Stimulated activated CD8-positive, alpha-beta memory T cell treated with anti-CD3 and anti-CD28 coated beads, Interleukin-4, amount 100 ng/mL, for 4 hours (primary cell): ENCODE measurements at regions not wholly inside any gene's neighbourhood (a gene's known extent, or its start where the extent isn't known, plus 50 kb on each side); places are given as distances from the start of the nearest gene placed in this dataset.

Experiments used
- DNase-seq, 2 donors: peaks; one replicate each; pipeline ENCODE4 v3.0.0-alpha.2; 2020; ENCODE audit warnings: low read depth in 2 of 2, low spot score in 1 of 2

DNA sequence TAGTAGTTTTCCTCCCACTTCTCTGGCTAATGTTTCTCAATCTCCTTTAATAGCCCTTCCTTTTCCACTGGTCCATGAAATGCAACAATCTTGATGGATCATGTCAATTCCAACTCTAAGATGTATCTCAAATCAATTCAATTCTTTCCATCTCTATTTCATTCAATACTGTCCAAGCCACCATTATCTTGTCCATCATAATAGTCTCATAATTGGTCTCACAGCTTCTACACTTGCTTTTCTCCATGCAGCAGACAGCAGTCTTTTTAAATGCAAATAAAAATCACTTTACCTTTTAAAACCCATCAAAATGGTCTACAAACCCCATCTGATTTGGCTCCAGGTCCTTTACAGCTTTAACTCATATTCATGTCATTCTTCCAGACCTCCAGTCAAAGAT, 226.6 kb downstream of the EPHA4 start:
- no peak for DNase-seq

DNA sequence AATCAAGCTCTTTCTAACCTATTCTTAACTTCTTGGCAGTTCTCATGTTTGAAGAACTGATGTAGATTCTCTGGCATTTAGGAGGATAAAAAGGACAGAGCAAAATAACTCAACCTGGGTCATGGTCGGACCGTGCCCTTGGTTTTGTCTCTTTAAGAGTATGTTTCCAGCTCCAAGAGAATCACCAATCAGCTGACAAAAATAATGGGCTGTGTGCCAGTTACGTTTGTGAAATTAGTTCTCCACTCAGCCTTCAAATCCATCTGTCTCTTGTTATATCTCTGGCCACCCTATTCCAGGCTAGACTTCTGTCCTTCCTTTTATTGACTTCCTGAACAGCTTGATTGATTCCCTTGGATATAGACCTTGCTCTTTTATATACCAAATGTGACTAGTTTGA, 225.7 kb downstream of the EPHA4 start:
- DNase-seq, result no peak

DNA sequence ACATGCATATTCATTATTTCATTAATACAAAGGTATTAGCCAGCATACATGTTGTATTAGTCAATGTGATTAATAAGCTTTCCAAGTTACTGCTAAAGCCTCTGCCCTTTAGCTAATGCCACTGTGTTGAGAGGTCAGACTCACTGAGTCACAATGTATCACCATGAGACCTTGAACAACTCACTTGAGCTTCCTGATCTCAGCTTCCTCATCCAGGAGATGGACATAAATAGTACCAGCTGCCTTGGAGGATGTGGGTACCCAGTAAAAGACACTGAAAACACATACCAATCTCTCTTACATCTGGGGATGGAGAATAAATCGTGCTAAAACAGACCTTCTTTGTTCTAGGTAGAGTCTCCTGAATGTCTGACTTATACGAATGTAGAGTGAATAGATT, 224.6 kb downstream of the EPHA4 start:
- no peak for DNase-seq

DNA sequence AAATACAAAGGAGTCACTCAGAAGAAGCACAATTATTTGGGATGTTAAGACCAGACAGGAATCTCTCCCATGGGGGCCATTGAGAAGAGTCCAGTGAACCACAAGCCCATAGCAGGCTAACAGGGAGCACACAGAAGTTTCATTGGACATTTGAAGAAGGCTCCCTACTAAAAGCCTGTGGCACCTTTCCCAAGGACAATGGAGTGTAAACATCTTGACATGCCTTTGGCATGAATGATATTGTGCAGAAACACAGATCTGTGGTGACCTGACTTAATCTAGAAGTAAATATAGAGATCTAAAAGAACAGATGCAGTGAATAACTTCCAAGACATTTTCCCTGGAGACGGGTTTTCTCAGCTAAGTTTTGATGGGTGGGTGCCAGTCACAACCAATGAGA, 221.5 kb downstream of the EPHA4 start:
- no peak for DNase-seq

DNA sequence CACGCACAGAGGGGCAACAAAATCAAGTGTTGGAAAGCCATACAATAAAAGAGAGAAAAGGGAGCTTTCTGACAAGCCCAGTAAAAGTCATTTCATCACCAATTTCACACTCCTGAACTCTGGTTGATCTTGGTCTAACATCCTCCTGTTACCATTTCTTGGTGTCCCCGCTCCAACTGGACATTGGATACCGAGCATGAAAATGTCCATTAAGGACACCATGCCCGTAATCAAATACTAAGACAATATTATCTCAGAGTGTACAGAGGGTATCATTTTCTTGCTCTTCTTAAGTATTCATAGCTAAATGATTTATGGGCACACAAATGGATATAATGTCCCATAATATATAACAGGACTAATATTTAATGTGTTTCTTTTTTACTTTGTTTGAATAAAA, 218.9 kb downstream of the EPHA4 start:
- DNase-seq, result no peak

DNA sequence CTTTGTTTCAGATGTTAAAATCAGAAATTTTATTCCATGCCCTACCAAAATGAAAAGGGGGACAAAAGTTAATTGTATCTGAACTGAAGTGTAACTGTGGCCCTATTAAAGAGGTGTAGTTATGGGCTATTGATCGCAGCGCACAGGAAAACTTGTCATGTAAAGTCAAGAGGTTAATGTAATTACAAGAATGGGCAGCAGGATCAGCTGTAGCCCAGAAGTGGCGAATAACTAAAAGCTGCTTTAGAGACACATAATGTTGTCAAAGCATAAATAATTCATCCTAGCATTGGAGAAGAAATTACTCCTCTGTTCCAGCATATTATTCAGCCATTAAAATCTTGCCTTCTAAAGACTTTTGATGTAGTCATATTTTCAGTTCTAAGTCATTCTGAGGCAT, 211.8 kb downstream of the EPHA4 start:
- no peak for DNase-seq

DNA sequence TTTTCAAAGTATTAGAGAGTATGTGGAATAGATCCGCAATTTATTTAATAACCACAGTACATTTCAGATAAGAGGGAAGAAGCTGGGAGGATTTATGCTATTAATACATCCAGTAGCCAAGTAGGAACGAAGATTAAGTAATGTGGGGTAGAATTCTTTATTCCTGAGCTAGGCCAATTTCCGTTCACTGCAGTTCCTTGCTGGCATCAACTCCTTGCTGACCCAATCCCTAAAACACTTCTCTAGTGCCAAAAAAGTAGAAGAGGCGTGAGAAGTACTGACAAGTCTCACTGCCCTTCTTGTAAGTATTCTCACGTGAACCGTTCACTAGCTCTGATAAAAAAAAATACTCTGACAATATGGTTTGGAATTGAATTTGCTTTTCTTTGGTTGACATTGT, 211.4 kb downstream of the EPHA4 start:
- DNase-seq, result no peak

DNA sequence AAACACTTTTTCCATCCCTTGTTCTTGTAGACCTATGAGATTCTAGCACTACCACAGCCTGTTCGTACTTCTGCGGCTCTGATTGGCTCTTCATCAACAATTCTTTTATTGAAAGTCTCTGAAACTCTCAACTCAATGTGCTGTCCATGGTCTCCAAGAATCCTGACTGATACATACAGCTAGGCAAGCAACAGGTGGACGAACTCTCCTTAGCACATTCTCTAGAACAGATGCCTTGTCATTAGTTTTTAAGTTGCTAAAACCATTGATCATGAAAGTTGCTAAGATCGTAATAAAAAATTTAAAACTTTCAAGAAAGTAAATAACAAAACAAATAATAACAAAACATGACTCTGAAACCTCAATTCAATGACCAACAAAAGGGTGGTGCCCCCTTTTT, 210.5 kb downstream of the EPHA4 start:
- no peak for DNase-seq

DNA sequence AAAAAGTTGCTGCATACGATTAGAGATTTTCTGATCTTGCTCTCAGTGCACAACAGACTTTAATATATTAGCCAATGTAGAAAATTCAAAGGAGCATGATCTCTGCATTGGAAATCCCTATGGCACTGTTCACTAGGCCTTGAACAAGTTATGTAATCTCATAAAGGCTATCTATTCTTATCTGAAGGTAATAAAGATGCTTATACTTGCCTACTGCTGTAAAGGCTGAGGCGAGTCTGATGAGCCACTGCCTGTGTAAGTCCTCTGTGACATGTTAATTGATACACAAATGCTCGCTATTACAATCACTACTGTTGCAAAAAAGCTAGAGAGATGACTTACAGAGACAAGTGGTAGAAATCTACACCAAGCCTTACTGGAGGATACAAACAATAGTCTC, 207.4 kb downstream of the EPHA4 start:
- DNase-seq, result no peak
